GM23338 (cell line): ENCODE measurements at regions not wholly inside any gene's neighbourhood (a gene's known extent, or its start where the extent isn't known, plus 50 kb on each side); places are given as distances from the start of the nearest gene placed in this dataset.

Experiments used
- ATAC-seq: fragments of 200-7000 bp; cut with Tn5 transposase; 3 replicates; pipeline ENCODE4 v1.9.1; 2020
- DNase-seq: peaks from one replicate; pipeline ENCODE4 v3.0.0-alpha.2; 2015; ENCODE audit warnings: low spot score
- H2AFZ ChIP-seq: fragments of 200-600 bp; sonication (generic); 2 replicates; pipeline ENCODE4 v1.8.0; 2016; ENCODE audit warnings: antibody characterized with exemption, mild to moderate bottlenecking, moderate library complexity
- H3F3A ChIP-seq: fragments of 200-600 bp; sonication (generic); replicated peaks from 2 replicates; pipeline ENCODE4 v1.8.0; 2017; ENCODE audit warnings: antibody characterized with exemption, mixed run types, low read depth
- H3K27ac ChIP-seq: fragments of 200-600 bp; sonication (generic); 2 replicates; pipeline ENCODE4 v1.6.1; 2016; ENCODE audit warnings: low read depth
- H3K27me3 ChIP-seq: fragments of 200-600 bp; sonication (generic); 2 replicates; pipeline ENCODE4 v1.8.0; 2016; ENCODE audit warnings: mild to moderate bottlenecking, mixed run types, moderate library complexity; ENCODE audit not compliant: insufficient read depth
- H3K36me3 ChIP-seq: fragments of 200-600 bp; sonication (generic); 2 replicates; pipeline ENCODE4 v1.8.0; 2016; ENCODE audit warnings: mild to moderate bottlenecking; ENCODE audit not compliant: insufficient read depth
- H3K4me1 ChIP-seq: fragments of 200-600 bp; sonication (generic); 2 replicates; pipeline ENCODE4 v1.8.0; 2016; ENCODE audit warnings: mild to moderate bottlenecking, moderate library complexity; ENCODE audit not compliant: insufficient read depth
- H3K4me2 ChIP-seq: fragments of 200-600 bp; sonication (generic); 2 replicates; pipeline ENCODE4 v1.7.1; 2017; ENCODE audit warnings: mixed run types
- H3K4me3 ChIP-seq: fragments of 200-600 bp; sonication (generic); 2 replicates; pipeline ENCODE4 v1.6.1; 2016; ENCODE audit warnings: mixed run types
- H3K79me2 ChIP-seq: fragments of 200-600 bp; sonication (generic); replicated peaks from 2 replicates; pipeline ENCODE4 v1.8.0; 2017; ENCODE audit warnings: mild to moderate bottlenecking; ENCODE audit not compliant: insufficient read depth
- H3K9me2 ChIP-seq: fragments of 200-600 bp; sonication (generic); 2 replicates; pipeline ENCODE4 v1.8.0; 2017; ENCODE audit not compliant: insufficient read depth
- H4K20me1 ChIP-seq: fragments of 200-600 bp; sonication (generic); replicated peaks from 2 replicates; pipeline ENCODE4 v1.8.0; 2017; ENCODE audit warnings: mild to moderate bottlenecking; ENCODE audit not compliant: insufficient read depth
- H3K27ac Mint-ChIP-seq: 2 replicates; pipeline ENCODE4 v1.8.0; 2020; ENCODE audit warnings: inconsistent platforms, mild to moderate bottlenecking, moderate library complexity, mixed read lengths
- H3K27me3 Mint-ChIP-seq: 3 replicates; pipeline ENCODE4 v1.8.0; 2022; ENCODE audit warnings: low read depth, mild to moderate bottlenecking, moderate library complexity, mixed read lengths, inconsistent platforms; ENCODE audit not compliant: insufficient read depth, poor library complexity
- H3K36me3 Mint-ChIP-seq: 3 replicates; pipeline ENCODE4 v1.8.0; 2021; ENCODE audit warnings: low read depth, mild to moderate bottlenecking, inconsistent platforms, moderate library complexity, mixed read lengths
- H3K4me1 Mint-ChIP-seq: 3 replicates; pipeline ENCODE4 v1.8.0; 2020; ENCODE audit warnings: mild to moderate bottlenecking, inconsistent platforms, mixed read lengths
- H3K4me3 Mint-ChIP-seq: 3 replicates; pipeline ENCODE4 v1.8.0; 2021; ENCODE audit warnings: moderate library complexity, mild to moderate bottlenecking, inconsistent platforms, mixed read lengths
- H3K9me3 Mint-ChIP-seq: 3 replicates; pipeline ENCODE4 v1.8.0; 2020; ENCODE audit warnings: moderate library complexity, mild to moderate bottlenecking, inconsistent platforms, mixed read lengths
- ETS1 ChIP-seq: IDR thresholded peaks from 2 replicates; pipeline ENCODE4 v1.6.1; 2016; ENCODE audit warnings: antibody characterized with exemption
- EZH2 ChIP-seq: fragments of 200-600 bp; sonication (generic); IDR thresholded peaks from one replicate; pipeline ENCODE4 v1.8.0; 2017; ENCODE audit warnings: antibody characterized with exemption, mild to moderate bottlenecking, low read depth; ENCODE audit not compliant: unreplicated experiment
- EZH2phosphoT487 ChIP-seq: fragments of 200-600 bp; sonication (generic); IDR thresholded peaks from one replicate; pipeline ENCODE4 v1.8.1; 2018; ENCODE audit warnings: antibody characterized with exemption; ENCODE audit not compliant: unreplicated experiment
- JUNB ChIP-seq: IDR thresholded peaks from one replicate; pipeline ENCODE4 v1.6.1; 2016; ENCODE audit warnings: antibody characterized with exemption; ENCODE audit not compliant: unreplicated experiment
- NANOG ChIP-seq: IDR thresholded peaks from 2 replicates; pipeline ENCODE4 v1.6.1; 2016; ENCODE audit warnings: antibody characterized with exemption, borderline replicate concordance
- POLR2AphosphoS5 ChIP-seq: IDR thresholded peaks from 2 replicates; pipeline ENCODE4 v1.6.1; 2016; ENCODE audit warnings: antibody characterized with exemption, low read depth
- ZNF114 ChIP-seq: fragments of 250-450 bp; sonication (Bioruptor Pico); IDR thresholded peaks from 2 replicates; pipeline ENCODE4 v1.5.0; 2020; ENCODE audit warnings: mild to moderate bottlenecking, moderate library complexity
- ZNF331 ChIP-seq: fragments of 250-450 bp; sonication (Bioruptor Pico); IDR thresholded peaks from 2 replicates; pipeline ENCODE4 v1.5.0; 2020; ENCODE audit warnings: low read depth, mild to moderate bottlenecking, moderate library complexity
- TF ChIP-seq, protein P1 (sequence below), 2 experiments: fragments of 200-600 bp in 1 of 2; sonication (generic) in 1 of 2; conservative IDR thresholded peaks; 2 replicates each; pipeline versions ENCODE4 v1.5.1 to v1.6.1; 2016 to 2017; ENCODE audit warnings: antibody characterized with exemption in 2 of 2, low read depth in 2 of 2, mild to moderate bottlenecking in 2 of 2, moderate library complexity in 1 of 2

GRCh38 chr4:151901631-151902030 lies 140.8 kb upstream of the GATB start (continued):
- TF ChIP-seq POLR2AphosphoS5 (no peak), ZNF331 (CRISPR knock-in tag) (no peak), ZNF114 (no peak), ETS1 (no peak), JUNB (no peak), EZH2phosphoT487 (no peak), NANOG (no peak)
- TF ChIP-seq, protein P1, sequence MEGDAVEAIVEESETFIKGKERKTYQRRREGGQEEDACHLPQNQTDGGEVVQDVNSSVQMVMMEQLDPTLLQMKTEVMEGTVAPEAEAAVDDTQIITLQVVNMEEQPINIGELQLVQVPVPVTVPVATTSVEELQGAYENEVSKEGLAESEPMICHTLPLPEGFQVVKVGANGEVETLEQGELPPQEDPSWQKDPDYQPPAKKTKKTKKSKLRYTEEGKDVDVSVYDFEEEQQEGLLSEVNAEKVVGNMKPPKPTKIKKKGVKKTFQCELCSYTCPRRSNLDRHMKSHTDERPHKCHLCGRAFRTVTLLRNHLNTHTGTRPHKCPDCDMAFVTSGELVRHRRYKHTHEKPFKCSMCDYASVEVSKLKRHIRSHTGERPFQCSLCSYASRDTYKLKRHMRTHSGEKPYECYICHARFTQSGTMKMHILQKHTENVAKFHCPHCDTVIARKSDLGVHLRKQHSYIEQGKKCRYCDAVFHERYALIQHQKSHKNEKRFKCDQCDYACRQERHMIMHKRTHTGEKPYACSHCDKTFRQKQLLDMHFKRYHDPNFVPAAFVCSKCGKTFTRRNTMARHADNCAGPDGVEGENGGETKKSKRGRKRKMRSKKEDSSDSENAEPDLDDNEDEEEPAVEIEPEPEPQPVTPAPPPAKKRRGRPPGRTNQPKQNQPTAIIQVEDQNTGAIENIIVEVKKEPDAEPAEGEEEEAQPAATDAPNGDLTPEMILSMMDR (conservative IDR thresholded peaks at IDR 0.05; ENCODE audit: low read depth in 2 of 2): no peak

DNA sequence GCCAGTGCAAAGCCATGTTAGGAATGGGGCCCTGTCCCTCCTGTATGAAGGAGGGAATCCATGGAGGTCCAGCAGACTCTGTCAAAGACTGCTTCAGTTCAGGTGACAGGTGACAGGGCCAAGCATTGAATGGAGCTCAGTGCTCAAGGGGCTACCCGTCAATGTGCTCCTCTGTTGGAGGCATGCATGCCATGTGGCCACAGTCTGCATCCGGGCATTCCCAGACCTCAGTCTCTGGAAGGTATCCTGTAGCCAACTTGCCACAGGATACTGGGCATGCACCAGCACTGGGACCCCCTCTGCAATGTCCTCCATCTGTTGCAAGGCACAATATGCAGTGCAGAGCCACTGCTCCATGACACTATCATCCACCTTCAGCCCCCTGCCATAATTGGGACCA lies 136.1 kb upstream of the GATB start:
- Histone ChIP-seq H3K9me2 (peaks cover 23% of the 10 kb centered on the region; the same call in 1 of the 2 replicates), H4K20me1 (no peaks in the 10 kb centered on the region), H3K79me2 (no peaks in the 10 kb centered on the region), H3K4me2 (no peak overlapping the region), H3K36me3 (no peaks in the 10 kb centered on the region; the same call in 1 of the 2 replicates), H2AFZ (no peak overlapping the region), H3K4me1 (no peaks in the 10 kb centered on the region), H3K27me3 (no peaks in the 10 kb centered on the region), H3K4me3 (no peak overlapping the region), H3K27ac (no peak overlapping the region), H3F3A (no peaks in the 10 kb centered on the region)
- H3K4me1 Mint-ChIP-seq: no peaks in the 10 kb centered on the region; the same call in 2 of the 3 replicates
- H3K9me3 Mint-ChIP-seq: peaks cover 12% of the 10 kb centered on the region; the same call in 1 of the 3 replicates
- no peaks in the 10 kb centered on the region; the same call in 2 of the 3 replicates for H3K36me3 Mint-ChIP-seq
- H3K27ac Mint-ChIP-seq: no peak overlapping the region
- ATAC-seq (no peak), DNase-seq (no peak)
- H3K4me3 Mint-ChIP-seq: no peak overlapping the region
- H3K27me3 Mint-ChIP-seq: peaks cover 6% of the 10 kb centered on the region
- no peak for TF ChIP-seq ETS1
- TF ChIP-seq EZH2: no peak
- TF ChIP-seq, protein P1 (conservative IDR thresholded peaks at IDR 0.05; ENCODE audit: low read depth in 2 of 2): no peak
- no peak for TF ChIP-seq EZH2phosphoT487
